HG03565 (cell line): ENCODE measurements at regions not wholly inside any gene's neighbourhood (a gene's known extent, or its start where the extent isn't known, plus 50 kb on each side); places are given as distances from the start of the nearest gene placed in this dataset.

Experiments
- ATAC-seq: cut with Tn5 transposase; IDR thresholded peaks from one replicate; pipeline ENCODE4 v1.9.1; 2021; ENCODE audit warnings: mild to moderate bottlenecking, moderate library complexity; ENCODE audit not compliant: unreplicated experiment

- no peak for ATAC-seq
Measured at GRCh38 chr3:80099559-80100066, 331.8 kb upstream of the ROBO1 start.

DNA sequence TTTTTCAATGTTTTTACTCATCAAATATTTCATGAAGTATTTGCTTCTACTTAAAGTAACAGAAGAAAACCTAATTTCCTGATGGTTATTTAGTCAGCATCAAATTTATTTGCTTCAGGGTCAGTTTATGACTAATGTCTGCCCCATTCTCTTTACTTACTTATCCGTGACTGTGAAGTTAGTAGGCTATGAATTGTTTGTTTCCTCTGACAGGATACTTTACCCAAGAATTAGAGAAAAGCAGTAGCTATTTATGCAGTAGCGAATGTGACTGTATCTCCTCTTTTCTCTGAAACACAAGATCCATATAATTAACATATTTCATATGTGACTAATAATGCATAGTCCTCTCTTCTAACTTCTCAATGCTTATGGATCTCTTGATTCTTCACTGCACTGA, 329.9 kb upstream of the ROBO1 start:
- ATAC-seq = no peak

DNA sequence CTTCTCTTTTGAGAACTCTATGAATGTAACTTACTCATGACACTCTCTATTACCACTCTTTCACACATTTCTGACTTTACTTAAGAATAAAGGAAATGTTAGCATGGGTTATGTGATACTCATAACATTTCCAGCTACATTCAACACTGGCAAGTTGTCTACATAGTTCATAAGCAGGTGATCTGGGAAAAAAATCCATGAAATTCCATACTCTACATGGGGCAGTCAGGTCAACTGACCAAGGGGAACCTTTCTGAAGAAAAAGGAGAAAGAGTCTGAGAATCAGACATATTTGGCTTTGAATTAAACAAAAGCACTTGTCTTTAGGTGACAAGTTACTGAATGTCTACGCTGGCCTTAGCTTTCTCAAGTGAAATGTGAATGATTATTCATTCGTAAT, 329.1 kb upstream of the ROBO1 start:
- ATAC-seq = no peak

DNA sequence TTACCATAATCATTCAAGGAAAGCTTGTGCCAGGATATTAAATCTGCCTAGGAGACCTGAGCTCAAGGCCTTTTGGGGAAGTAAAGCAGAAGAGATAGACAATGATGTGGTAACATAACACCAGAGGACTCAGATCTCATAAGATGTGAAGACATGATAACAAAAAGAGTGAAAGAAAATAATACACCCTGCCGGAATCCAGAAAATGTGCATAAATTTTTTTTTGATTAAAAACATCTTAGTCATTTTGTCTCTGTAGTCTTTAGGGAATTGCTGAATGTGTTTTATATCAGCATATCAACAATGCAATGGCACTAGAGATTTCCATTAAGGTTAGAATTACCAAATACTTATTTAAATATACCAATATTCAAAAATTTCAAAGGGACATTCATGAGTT, 326.8 kb upstream of the ROBO1 start:
- no peak for ATAC-seq

DNA sequence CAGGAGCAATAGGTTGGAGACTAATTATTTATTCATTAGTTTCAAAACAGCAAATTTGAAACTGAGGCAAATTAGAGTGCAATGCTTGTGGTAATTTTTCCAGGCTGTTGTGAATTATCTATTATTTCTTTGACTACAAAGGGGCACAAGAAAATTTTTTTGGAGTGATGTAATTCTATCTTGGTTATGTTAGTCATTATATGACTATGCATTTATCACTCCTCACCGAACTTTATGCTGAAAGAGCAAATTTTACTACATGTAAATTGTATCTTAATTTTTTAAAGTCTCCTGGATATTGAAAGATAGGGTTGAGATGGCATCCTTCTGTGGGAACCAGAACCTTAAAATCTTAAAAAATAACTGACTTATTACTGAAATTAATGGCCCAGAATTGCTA, 320.0 kb upstream of the ROBO1 start:
- ATAC-seq = no peak

DNA sequence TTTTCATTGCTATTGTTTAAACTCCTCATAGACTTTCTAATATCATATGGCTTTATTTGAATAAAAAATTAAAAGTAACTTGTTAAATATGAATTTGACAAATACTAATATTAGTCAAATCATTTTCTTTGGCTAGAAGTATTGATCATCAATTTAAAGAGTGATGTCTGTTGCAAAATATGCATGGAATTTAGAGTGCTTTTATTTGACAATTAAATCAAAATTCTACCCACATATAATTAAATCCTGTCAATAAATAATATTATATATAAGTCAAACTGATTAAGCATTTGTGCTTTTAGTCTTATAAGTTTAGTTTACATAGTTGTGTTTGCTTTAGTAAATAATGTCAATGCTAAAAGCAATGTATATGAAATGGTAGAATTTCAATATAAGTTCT, 318.6 kb upstream of the ROBO1 start:
- no peak for ATAC-seq

DNA sequence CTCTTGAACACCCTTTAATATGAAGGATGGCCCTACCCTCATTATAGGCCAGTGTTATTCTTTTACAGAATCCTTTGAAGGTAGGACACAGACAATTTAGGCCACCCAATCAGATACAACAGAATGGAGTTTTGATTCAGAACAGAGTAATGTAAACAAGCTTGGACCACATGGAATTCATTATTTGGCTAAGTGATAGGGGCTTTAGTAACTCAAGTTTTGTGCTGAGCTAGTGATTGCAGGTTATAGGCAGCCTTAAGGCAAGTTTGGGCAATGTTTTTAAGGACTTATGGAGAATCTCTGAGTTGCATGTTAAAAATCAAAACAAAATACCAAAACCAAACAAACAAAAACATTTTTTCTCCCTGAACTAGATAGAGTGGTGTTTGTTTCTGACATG, 312.1 kb upstream of the ROBO1 start:
- ATAC-seq = no peak

DNA sequence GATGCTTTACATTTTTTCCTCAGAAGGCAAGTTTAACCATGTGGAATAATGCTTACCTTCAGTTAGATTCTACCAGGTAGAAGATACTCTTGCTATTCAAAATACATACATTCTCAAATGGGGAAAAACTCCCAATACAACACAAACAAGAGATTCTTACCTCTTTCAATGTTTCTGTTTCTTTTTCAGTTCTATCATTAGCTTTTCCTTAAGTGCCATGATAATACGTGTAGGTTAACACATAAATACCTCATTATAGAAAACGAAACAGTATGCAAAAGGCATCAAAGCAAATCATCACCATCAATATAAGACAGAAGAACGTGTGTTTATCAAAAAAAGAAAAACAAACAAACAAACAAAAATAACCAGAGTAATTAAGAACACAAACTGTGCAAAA, 300.7 kb upstream of the ROBO1 start:
- no peak for ATAC-seq

DNA sequence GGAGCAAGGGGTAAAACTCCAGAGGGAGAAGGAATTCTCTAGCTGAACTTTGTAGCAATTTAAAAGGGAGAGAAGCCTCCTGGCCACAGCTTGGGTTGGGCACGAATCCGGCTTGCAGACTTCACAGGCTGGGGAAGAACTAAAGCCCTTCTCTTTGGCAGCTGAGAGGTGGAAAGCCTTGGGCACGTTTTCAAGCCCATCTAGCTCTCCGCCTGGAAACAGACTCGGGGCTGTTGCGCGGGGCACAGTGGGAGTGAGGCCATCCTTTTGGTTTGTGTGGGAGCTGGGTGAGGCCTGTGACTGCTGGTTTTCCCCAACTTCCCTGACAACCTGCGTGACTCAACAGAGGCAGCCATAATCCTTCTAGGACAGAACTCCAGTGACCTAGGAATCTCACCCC, 295.7 kb upstream of the ROBO1 start:
- no peak for ATAC-seq

GRCh38 chr3:80060664-80061063, 292.9 kb upstream of the ROBO1 start:
- ATAC-seq = no peak

DNA sequence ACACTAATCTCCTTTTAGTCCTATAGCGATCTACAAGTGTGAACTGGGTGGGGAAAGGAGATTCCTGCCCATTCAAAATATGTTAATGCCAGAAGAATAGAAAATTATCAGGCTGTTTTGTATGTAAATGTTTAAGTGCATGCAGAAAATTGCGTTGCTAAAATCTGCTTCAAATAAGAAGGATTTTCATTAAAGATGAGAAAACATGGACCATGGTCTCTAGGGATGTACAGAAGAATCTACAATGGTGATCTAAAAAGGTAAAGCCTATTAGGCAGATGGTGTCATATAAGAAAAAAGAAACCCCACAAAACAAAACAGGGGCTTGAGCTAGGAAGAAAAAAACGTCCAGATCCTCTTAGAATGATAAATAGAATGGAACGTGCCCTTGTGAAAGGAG, 287.5 kb upstream of the ROBO1 start:
- no peak for ATAC-seq

DNA sequence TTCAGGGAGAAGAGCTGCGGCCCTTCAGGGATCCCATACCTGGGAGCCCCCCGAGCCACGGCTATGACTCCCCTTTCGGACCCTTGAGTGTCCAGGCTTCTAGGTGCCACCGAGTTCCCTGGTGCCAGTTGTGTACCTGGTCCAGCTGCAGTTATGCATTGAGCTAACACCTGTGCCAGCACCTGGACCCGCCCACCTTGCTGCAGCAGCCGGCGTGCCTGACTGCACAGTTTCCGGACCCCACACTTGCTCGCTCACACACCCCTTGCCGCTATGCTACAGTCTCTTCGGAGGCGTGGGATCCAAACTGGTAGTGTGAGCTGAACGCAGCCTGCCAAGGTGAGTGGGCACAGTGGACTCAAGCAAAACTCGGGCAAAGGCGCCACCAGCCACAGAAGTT, 284.5 kb upstream of the ROBO1 start:
- no peak for ATAC-seq

- ATAC-seq = no peak
Measured at GRCh38 chr3:80051602-80051962, 283.8 kb upstream of the ROBO1 start.

DNA sequence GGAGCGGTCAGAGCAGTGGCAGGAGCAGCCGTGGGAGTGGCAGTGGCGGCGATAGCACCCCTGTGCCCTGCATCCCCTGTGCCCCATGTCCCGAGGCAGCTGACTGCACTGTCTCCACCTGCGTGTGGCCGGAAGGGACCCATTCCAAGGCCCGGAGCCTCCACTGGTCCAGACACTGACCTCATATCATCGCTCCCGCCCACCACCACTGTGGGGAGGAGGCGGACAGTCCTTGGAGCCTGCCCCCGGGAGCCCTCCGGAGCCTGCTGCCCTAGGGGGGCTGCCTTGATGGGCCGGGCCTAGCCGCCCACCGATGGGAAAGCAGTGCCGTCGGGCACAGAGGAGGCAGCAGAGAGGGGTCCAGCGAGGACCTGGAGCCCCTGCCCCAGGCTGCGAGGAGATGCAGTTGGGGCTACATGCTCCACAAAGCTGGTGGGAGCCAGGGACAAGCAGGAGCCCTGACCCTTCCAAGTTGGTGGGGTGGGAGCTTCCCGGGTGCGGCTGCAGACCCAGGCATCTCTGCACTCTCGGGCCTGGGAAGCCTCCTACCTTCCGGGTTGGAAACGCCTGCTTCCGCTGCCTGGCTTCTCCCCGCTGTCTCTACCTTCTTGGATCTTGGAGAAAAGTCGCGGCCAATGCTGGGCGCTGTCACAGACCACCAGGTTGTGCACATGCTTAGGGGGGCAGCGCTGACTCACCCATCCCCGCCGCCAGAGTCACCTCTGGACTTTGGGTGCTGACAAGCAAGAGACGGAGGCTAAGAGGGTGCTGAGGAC, 283.2 kb upstream of the ROBO1 start:
- no peak for ATAC-seq

- ATAC-seq = no peak
Measured at GRCh38 chr3:80043226-80043625, 275.4 kb upstream of the ROBO1 start.

DNA sequence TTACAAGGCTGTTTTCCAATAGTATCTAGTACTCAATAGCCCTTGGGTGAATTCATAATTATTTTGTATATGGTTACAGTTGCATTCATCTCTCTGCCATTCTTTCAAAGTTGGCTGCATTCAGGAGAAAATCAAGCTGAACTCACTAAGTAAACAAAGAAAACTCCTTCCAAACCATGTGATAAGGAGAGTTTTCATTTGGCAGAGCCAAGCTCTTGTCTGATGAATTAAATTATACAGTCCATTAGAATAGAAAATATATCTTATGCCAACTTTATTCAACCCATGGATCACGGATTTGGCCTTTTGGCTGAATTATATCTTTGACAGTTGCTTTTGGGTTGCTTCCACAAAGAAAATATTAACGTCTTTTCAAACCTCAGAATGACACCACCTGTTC, 272.3 kb upstream of the ROBO1 start:
- ATAC-seq = no peak

- ATAC-seq = no peak
Measured at GRCh38 chr3:80036176-80036575, 268.4 kb upstream of the ROBO1 start.

- ATAC-seq = no peak
Measured at GRCh38 chr3:80035021-80035420, 267.2 kb upstream of the ROBO1 start.

DNA sequence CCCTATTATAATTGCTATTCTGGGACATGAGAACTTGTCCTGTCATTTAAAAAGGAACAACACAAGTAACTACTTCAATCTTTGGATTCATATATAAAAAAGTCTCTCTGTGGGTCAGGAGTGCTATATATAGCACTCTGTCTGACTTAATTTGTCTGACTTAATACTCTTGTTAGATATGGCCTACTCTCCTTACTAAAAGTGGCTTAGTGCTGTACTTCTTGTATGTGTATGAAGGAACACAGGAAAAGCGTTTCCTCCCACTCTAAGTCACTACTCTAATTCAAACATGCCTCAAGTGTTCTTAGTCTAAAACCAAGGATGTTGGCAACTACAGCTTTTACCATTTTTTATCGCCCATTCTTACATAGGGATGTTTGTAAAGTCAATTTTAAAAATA, 255.2 kb upstream of the ROBO1 start:
- no peak for ATAC-seq

GRCh38 chr3:80018375-80018774, 250.6 kb upstream of the ROBO1 start:
- no peak for ATAC-seq

DNA sequence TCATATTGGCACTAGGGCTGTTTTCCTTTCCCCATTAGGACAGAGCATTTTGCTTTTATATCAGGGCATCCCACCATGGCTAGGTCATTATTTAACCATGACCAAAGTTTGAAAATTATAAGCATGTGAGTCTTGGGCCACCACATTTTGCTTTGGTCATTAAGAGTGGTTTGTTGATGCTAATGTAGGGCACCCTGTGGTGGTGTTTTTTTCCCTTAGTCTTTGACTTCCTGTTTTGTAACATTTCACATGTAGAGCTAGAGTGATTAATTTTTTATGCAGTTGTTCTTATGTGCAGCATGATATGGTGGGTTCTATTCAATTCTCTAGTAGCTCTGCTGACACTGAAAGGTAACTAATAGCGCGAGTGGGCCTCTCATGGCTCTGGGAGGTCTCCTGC, 249.6 kb upstream of the ROBO1 start:
- no peak for ATAC-seq

- ATAC-seq = no peak
Measured at GRCh38 chr3:80014576-80014975, 246.8 kb upstream of the ROBO1 start.

DNA sequence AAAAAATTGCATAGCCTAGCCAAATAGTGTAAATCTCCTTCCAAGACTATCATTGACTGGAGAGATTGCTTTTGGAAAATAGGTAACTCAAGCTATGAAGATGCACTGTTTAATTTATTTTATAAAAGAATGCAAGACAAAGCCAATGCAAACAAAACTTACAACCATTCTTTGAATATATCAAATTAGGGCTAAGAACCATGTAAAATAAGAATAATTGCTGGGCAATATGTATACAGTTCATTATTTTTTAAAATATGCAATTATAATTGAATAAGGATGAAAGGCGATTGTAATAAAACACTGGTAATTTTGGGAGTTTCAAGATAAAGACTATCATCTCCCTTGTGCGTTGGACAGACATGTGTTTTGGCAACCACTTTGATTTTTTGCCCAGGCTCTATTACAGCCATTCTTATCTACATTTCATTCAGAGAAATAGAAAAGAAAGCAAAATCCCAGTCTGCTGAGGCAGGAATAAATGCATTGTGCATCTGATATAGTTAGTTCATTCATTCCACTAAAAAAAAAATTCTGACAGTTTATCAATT, 242.3 kb upstream of the ROBO1 start:
- no peak for ATAC-seq
